ENCODE measurements at regions not wholly inside any gene's neighbourhood (a gene's known extent, or its start where the extent isn't known, plus 50 kb on each side); places are given as distances from the start of the nearest gene placed in this dataset.

DNA sequence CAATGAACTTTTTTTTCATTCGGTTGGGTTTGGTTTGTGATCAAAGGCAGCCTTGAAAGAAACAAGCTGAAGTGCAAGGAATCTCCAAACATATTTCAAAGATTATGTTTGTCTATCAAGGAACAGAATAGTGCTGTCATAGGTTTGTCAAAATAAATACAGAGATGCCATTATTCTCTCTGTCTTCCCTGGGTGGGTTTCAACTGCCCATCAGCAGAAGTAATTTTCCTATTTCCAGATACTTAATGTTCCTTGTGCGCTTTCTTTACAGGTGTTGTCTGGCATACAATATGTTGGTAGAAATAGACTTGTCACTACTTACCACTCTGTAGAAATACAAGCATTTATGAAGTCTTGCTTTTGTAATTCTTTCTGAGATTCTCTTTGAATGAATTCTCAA, 294.9 kb downstream of the PDHA2 start:
- no peaks in the 10 kb centered on the region for H3K4me1 Mint-ChIP-seq
- no peaks in the 10 kb centered on the region for H3K36me3 Mint-ChIP-seq (ENCODE audit: low read depth)
- no peak overlapping the region for H3K27ac Mint-ChIP-seq
- H3K4me3 Mint-ChIP-seq: no peak overlapping the region
- no peak for DNase-seq
- TF ChIP-seq, protein P1, sequence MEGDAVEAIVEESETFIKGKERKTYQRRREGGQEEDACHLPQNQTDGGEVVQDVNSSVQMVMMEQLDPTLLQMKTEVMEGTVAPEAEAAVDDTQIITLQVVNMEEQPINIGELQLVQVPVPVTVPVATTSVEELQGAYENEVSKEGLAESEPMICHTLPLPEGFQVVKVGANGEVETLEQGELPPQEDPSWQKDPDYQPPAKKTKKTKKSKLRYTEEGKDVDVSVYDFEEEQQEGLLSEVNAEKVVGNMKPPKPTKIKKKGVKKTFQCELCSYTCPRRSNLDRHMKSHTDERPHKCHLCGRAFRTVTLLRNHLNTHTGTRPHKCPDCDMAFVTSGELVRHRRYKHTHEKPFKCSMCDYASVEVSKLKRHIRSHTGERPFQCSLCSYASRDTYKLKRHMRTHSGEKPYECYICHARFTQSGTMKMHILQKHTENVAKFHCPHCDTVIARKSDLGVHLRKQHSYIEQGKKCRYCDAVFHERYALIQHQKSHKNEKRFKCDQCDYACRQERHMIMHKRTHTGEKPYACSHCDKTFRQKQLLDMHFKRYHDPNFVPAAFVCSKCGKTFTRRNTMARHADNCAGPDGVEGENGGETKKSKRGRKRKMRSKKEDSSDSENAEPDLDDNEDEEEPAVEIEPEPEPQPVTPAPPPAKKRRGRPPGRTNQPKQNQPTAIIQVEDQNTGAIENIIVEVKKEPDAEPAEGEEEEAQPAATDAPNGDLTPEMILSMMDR (IDR thresholded peaks at IDR 0.05): no peak
- H3K27me3 Mint-ChIP-seq (ENCODE audit: low read depth, poor library complexity): no peaks in the 10 kb centered on the region
- no peaks in the 10 kb centered on the region for H3K9me3 Mint-ChIP-seq

DNA sequence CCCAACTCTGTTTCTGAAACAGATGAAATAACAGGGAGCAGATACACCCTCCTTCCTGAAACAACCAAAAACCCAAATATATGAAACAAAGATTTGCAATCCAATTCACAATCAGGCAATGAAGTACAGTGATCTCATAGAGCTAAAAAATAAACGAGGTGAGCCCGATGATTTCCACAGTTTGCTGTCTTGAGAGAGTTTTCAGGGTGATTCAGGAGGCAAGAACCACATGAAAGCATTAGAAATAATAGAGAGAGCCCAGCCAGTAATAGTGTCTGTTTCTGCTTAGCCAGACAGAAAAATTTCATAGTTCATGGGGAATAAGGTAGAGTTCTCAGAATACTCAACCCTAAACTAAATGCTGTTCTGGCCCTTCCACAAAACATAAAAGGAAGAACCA, 296.2 kb downstream of the PDHA2 start:
- no peak for DNase-seq
- no peaks in the 10 kb centered on the region for H3K27me3 Mint-ChIP-seq (ENCODE audit: low read depth, poor library complexity)
- no peaks in the 10 kb centered on the region for H3K4me1 Mint-ChIP-seq
- no peaks in the 10 kb centered on the region for H3K9me3 Mint-ChIP-seq
- no peaks in the 10 kb centered on the region for H3K36me3 Mint-ChIP-seq (ENCODE audit: low read depth)
- no peak overlapping the region for H3K4me3 Mint-ChIP-seq
- TF ChIP-seq, protein P1 (IDR thresholded peaks at IDR 0.05): no peak
- H3K27ac Mint-ChIP-seq: no peak overlapping the region

DNA sequence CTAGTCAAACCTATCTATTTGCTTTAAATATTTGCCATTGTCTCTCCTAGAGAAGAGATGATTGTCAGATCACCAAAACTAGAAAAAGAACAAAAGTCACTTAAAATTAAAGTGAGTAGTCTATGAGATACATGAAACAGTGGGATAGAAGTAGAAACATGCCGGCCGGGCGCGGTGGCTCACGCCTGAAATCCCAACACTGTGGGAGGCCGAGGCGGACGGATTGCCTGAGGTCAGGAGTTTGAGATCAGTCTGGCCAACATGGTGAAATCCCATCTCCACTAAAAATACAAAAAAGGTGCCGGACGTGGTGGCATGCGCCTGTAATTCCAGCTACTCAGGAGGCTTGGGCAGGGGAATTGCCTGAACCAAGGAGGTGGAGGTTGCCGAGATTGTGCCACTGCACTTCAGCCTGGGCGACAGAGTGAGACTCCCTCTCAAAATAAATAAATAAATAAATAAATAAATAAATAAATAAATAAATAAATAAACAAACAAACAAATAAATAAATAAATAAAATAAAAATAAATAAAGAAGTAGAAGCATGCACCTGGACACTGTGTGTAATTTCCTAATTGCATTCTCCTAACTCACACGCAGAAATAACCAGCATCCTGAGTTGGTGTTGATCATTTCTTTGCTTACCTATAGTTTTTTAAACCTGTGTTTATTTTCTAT, 299.5 kb downstream of the PDHA2 start:
- Mint-ChIP-seq H3K4me1 (no peaks in the 10 kb centered on the region), H3K36me3 (ENCODE audit: low read depth) (no peaks in the 10 kb centered on the region), H3K27ac (no peak overlapping the region), H3K9me3 (no peaks in the 10 kb centered on the region), H3K27me3 (ENCODE audit: low read depth, poor library complexity) (no peaks in the 10 kb centered on the region), H3K4me3 (no peak overlapping the region)
- TF ChIP-seq, protein P1 (IDR thresholded peaks at IDR 0.05): no peak
- no peak for DNase-seq

DNA sequence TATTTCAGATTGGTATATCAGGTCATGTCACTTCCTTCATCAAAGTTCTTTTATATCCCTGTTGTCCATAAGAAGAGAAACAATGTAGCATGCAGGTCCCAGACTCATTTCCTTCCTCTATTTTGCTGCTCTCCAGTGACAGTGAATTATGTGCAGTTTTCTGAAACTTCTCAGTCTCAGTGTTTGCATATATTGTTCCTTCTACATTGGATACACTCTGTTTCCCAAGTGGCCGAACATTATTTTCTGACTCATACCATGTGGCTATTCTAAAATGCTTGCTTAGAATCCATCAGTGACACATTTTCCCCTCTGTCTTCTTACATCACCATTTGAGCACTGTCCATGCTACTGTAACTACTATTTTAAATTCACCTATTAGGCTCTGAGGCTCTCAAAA, 305.7 kb downstream of the PDHA2 start:
- TF ChIP-seq, protein P1 (IDR thresholded peaks at IDR 0.05): no peak
- Mint-ChIP-seq H3K27me3 (ENCODE audit: low read depth, poor library complexity) (peaks cover 4% of the 10 kb centered on the region), H3K9me3 (no peaks in the 10 kb centered on the region), H3K4me3 (no peak overlapping the region), H3K4me1 (peaks cover 7% of the 10 kb centered on the region), H3K27ac (no peak overlapping the region), H3K36me3 (ENCODE audit: low read depth) (no peaks in the 10 kb centered on the region)
- no peak for DNase-seq

DNA sequence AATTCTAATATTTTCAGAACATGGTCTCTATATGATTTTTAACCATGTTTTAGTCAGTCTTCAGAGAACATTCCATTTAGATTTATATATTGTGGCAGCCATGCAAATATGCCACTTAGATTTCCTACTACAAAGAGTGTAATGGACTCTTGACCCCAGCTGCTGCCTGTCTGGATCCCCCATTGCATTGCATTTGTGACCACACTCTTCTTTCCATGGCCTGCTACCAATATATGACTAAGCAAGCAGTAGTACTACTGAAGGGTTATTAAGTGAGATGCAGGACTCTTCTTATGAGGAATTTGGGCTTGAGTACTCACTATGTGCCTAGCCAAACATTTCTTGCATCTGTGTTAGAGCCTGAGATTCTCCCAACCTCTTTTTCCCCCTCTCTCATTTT, 306.8 kb downstream of the PDHA2 start:
- no peaks in the 10 kb centered on the region for H3K9me3 Mint-ChIP-seq
- H3K27ac Mint-ChIP-seq: no peak overlapping the region
- no peak for DNase-seq
- H3K27me3 Mint-ChIP-seq (ENCODE audit: low read depth, poor library complexity): peaks cover 4% of the 10 kb centered on the region
- TF ChIP-seq, protein P1 (IDR thresholded peaks at IDR 0.05): no peak
- H3K4me1 Mint-ChIP-seq: peaks cover 7% of the 10 kb centered on the region
- H3K4me3 Mint-ChIP-seq: no peak overlapping the region
- H3K36me3 Mint-ChIP-seq (ENCODE audit: low read depth): no peaks in the 10 kb centered on the region

DNA sequence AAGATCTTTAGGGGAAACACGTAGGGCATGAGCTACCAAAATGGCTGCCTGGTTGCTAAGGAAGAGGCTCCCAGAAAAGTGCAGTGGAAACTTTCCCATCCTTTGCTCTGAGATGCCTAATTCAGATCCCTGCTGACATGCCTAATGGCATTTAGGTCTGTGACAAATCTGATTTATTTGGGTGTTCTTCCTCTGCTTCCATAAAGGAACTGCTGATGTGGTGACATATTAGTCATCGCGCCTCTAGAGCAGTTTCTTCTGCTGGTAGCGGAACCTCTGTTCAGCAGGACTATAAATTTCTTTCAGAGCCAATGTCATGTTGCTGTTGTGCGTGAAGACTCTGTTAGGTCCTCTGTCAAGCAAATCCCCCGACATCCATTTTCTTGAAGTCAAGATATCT, 310.0 kb downstream of the PDHA2 start:
- H3K27me3 Mint-ChIP-seq (ENCODE audit: low read depth, poor library complexity): peaks cover 4% of the 10 kb centered on the region
- peaks cover 7% of the 10 kb centered on the region for H3K4me1 Mint-ChIP-seq
- H3K36me3 Mint-ChIP-seq (ENCODE audit: low read depth): no peaks in the 10 kb centered on the region
- no peak overlapping the region for H3K4me3 Mint-ChIP-seq
- no peak overlapping the region for H3K27ac Mint-ChIP-seq
- no peaks in the 10 kb centered on the region for H3K9me3 Mint-ChIP-seq
- TF ChIP-seq, protein P1 (IDR thresholded peaks at IDR 0.05): no peak
- no peak for DNase-seq
